OCI-M2 (cell line): ENCODE measurements at regions not wholly inside any gene's neighbourhood (a gene's known extent, or its start where the extent isn't known, plus 50 kb on each side); places are given as distances from the start of the nearest gene placed in this dataset.

Experiments
- DNase-seq: peaks from one replicate; lab custom pipeline; 2025; ENCODE audit not compliant: unreplicated experiment; lab: John Stamatoyannopoulos, UW

GRCh38 chr3:25265284-25265683, 162.8 kb upstream of the RARB start:
- no peak for DNase-seq

- no peak for DNase-seq
These were observed 161.4 kb upstream of the RARB start for GRCh38 chr3:25266677-25267076.

- DNase-seq: no peak
These were observed 156.0 kb upstream of the RARB start for GRCh38 chr3:25272090-25272489.

GRCh38 chr3:25273582-25274171, 154.4 kb upstream of the RARB start:
- DNase-seq: no peak

- no peak for DNase-seq
These were observed 150.6 kb upstream of the RARB start for GRCh38 chr3:25277503-25277902.

GRCh38 chr3:25281041-25281731, 146.9 kb upstream of the RARB start:
- no peak for DNase-seq

GRCh38 chr3:25281732-25282126, 146.3 kb upstream of the RARB start:
- no peak for DNase-seq

- DNase-seq: no peak
These were observed 144.4 kb upstream of the RARB start for GRCh38 chr3:25283613-25284012.

- no peak for DNase-seq
These were observed 143.8 kb upstream of the RARB start for GRCh38 chr3:25284249-25284648.

- no peak for DNase-seq
These were observed 140.7 kb upstream of the RARB start for GRCh38 chr3:25287291-25287884.

- DNase-seq: no peak
These were observed 139.7 kb upstream of the RARB start for GRCh38 chr3:25288413-25288812.

GRCh38 chr3:25289156-25289555, 138.9 kb upstream of the RARB start:
- DNase-seq: no peak

GRCh38 chr3:25289663-25290062, 138.4 kb upstream of the RARB start:
- no peak for DNase-seq

GRCh38 chr3:25291481-25291905, 136.6 kb upstream of the RARB start:
- no peak for DNase-seq

- no peak for DNase-seq
These were observed 136.0 kb upstream of the RARB start for GRCh38 chr3:25292036-25292435.

GRCh38 chr3:25292595-25292994, 135.5 kb upstream of the RARB start:
- DNase-seq: no peak

- no peak for DNase-seq
These were observed 134.3 kb upstream of the RARB start for GRCh38 chr3:25293736-25294135.

- no peak for DNase-seq
These were observed 133.8 kb upstream of the RARB start for GRCh38 chr3:25294169-25294805.

- DNase-seq: no peak
These were observed 130.1 kb upstream of the RARB start for GRCh38 chr3:25297667-25298585.

GRCh38 chr3:25300141-25300540, 127.9 kb upstream of the RARB start:
- DNase-seq: no peak

GRCh38 chr3:25304916-25305315, 123.1 kb upstream of the RARB start:
- DNase-seq: no peak
